ENCODE measurements at regions not wholly inside any gene's neighbourhood (a gene's known extent, or its start where the extent isn't known, plus 50 kb on each side); places are given as distances from the start of the nearest gene placed in this dataset.
"Not testable (repeated sequence)": the region's sequence is repeated elsewhere in the genome, so short reads cannot be mapped to it uniquely, and the experiment has no call there.

GRCh38 chr15:81875717-81876116 lies 170.1 kb downstream of the MEX3B start:
- ATAC-seq; H3K4me1 ChIP-seq; FAIRE-seq; POLR2A ChIA-PET; DNase-seq (ENCODE audit: low read depth in 1 of 2, low spot score in 1 of 2); H3K4me3 ChIP-seq; H3K27ac ChIP-seq; H3K9me3 ChIP-seq; CTCF ChIA-PET; H3K4me2 ChIP-seq: not testable (repeated sequence)
- WGBS (ENCODE audit: missing lambda C conversion rate): 27% methylated on average over 1 of the region's 1 CpG

DNA sequence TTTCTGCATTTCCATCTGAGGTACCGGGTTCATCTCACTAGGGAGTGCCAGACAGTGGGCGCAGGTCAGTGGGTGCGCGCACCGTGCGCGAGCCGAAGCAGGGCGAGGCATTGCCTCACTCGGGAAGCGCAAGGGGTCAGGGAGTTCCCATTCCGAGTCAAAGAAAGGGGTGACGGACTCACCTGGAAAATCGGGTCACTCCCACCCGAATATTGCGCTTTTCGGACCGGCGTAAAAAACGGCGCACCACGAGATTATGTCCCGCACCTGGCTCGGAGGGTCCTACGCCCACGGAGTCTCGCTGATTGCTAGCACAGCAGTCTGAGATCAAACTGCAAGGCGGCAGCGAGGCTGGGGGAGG lies 175.1 kb downstream of the MEX3B start:
- H3K27ac ChIP-seq; FAIRE-seq; POLR2A ChIA-PET; H3K9me3 ChIP-seq; CTCF ChIA-PET; DNase-seq (ENCODE audit: low read depth in 1 of 2, low spot score in 1 of 2); H3K4me3 ChIP-seq; H3K4me2 ChIP-seq; H3K4me1 ChIP-seq; ATAC-seq: not testable (repeated sequence)
- 61% methylated on average over 15 of the region's 29 CpGs for WGBS (ENCODE audit: missing lambda C conversion rate)

DNA sequence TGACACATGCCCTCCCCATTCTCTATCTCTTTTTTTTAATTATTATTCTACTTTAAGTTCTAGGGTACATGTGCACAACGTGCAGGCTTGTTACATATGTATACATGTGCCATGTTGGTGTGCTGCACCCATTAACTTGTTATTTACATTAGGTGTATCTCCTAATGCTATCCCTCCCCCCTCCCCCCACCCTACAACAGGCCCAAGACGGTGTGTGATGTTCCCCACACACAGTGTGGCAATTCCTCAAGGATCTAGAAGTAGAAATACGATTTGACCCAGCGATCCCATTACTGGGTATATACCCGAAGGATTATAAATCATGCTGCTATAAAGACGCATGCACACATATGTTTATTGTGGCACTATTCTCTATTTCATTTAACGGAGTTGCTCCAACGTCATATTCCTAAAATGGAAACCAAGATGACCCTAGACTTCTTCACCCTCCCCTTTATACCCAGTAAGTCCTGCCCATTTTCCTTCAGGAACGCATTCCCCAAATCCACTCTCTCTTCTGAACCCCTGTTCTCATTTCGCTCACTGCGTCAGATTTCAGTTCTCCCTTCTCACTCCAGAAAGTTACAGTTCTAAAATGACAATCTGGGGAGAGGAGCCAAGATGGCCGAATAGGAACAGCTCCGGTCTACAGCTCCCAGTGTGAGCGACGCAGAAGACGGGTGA lies 175.6 kb downstream of the MEX3B start:
- H3K27ac ChIP-seq; ATAC-seq; H3K4me1 ChIP-seq; H3K9me3 ChIP-seq; DNase-seq (ENCODE audit: low read depth in 1 of 2, low spot score in 1 of 2); CTCF ChIA-PET; POLR2A ChIA-PET; H3K4me2 ChIP-seq; FAIRE-seq; H3K4me3 ChIP-seq: not testable (repeated sequence)
- 50% methylated on average over 16 of the region's 16 CpGs for WGBS (ENCODE audit: missing lambda C conversion rate)

GRCh38 chr15:81869161-81869954 lies 176.5 kb downstream of the MEX3B start:
- no peaks in the 10 kb centered on the region for H3K9me3 ChIP-seq
- H3K27ac ChIP-seq: no peak overlapping the region

DNA sequence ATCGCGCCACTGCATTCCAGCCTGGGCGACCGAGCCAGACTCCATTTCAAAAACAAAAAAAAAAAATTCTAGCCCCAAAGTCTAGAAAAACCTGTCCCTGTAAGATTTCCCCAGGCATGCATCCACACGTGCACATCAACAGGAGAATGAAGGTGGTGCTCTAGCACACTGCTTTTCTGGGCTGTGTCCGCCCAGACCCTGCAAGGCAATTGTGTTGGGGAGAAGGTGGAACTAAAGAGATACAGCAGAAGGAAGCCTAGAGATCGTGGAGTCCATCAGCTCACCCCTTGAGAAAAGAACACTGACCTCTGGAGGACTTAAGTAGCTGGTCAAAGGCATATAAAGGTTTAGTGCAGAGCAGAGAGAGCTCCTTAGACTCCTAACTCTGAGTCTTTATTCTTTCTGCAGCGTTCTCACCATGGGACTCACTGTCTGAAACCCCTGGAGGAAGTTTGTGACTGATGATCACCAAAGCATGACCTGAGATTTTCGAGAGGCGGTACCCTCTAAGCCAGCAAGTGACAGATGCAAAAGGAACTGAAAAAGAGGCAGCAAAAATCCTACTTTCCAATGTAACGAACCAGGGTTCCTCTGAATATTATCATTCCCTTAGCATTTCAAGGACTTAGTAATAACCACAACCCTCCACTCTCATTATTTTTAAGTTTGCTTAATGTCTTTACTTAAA lies 179.8 kb downstream of the MEX3B start:
- FAIRE-seq (no peak), DNase-seq (ENCODE audit: low read depth in 1 of 2, low spot score in 1 of 2) (no peak), ATAC-seq (no peak)
- POLR2A ChIA-PET: no interaction called here
- WGBS (ENCODE audit: missing lambda C conversion rate): 37% methylated on average over 11 of the region's 11 CpGs
- no peaks in the 10 kb centered on the region for H3K9me3 ChIP-seq
- H3K27ac ChIP-seq: no peak overlapping the region
- no peak overlapping the region for H3K4me2 ChIP-seq
- H3K4me3 ChIP-seq: no peak overlapping the region
- CTCF ChIA-PET: no interaction called here
- no peaks in the 10 kb centered on the region for H3K4me1 ChIP-seq
- TF ChIP-seq FOSL2 (IDR thresholded peaks at IDR 0.05) (no peak), FOSL2 (CRISPR knock-in tag; IDR thresholded peaks at IDR 0.05) (no peak), PBX3 (IDR thresholded peaks at IDR 0.05) (no peak), KDM1A (IDR thresholded peaks at IDR 0.05; ENCODE audit: low read depth) (no peak), ZC3H11A (IDR thresholded peaks at IDR 0.05) (no peak), SMC3 (IDR thresholded peaks at IDR 0.05) (no peak), HOXA7 (CRISPR knock-in tag; IDR thresholded peaks at IDR 0.05) (no peak), PHF8 (IDR thresholded peaks at IDR 0.05; ENCODE audit: borderline replicate concordance, low read depth) (no peak), BHLHE40 (IDR thresholded peaks at IDR 0.05; ENCODE audit: low read depth, low read length) (no peak), POLR2A (IDR thresholded peaks at IDR 0.05; ENCODE audit: low read length) (no peak), HOXB5 (CRISPR knock-in tag; IDR thresholded peaks at IDR 0.05) (no peak), REST (IDR thresholded peaks at IDR 0.05) (no peak), E2F6 (IDR thresholded peaks at IDR 0.05; ENCODE audit: borderline replicate concordance, low read depth) (no peak)
- TF ChIP-seq, protein P1, sequence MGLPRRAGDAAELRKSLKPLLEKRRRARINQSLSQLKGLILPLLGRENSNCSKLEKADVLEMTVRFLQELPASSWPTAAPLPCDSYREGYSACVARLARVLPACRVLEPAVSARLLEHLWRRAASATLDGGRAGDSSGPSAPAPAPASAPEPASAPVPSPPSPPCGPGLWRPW (IDR thresholded peaks at IDR 0.05): no peak

More at GRCh38 chr15:81869161-81869954, 176.5 kb downstream of the MEX3B start:
- TF ChIP-seq RFX5 (IDR thresholded peaks at IDR 0.05): no peak
- TF ChIP-seq RARB (CRISPR knock-in tag; IDR thresholded peaks at IDR 0.05): no peak
- TF ChIP-seq GATA3 (IDR thresholded peaks at IDR 0.05; ENCODE audit: borderline replicate concordance): no peak
- no peak for TF ChIP-seq ZNF302 (CRISPR knock-in tag; IDR thresholded peaks at IDR 0.05)
- TF ChIP-seq POLR2A (IDR thresholded peaks at IDR 0.05; ENCODE audit: low read length): no peak
- TF ChIP-seq EHF (CRISPR knock-in tag; IDR thresholded peaks at IDR 0.05): no peak
- TF ChIP-seq, protein P2, sequence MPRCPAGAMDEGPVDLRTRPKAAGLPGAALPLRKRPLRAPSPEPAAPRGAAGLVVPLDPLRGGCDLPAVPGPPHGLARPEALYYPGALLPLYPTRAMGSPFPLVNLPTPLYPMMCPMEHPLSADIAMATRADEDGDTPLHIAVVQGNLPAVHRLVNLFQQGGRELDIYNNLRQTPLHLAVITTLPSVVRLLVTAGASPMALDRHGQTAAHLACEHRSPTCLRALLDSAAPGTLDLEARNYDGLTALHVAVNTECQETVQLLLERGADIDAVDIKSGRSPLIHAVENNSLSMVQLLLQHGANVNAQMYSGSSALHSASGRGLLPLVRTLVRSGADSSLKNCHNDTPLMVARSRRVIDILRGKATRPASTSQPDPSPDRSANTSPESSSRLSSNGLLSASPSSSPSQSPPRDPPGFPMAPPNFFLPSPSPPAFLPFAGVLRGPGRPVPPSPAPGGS (IDR thresholded peaks at IDR 0.05): no peak
- DNase-seq (ENCODE audit: low read depth in 1 of 2, low spot score in 1 of 2) (no peak), FAIRE-seq (no peak), ATAC-seq (no peak)
- CTCF ChIA-PET: interaction anchor here (0.6 kb wide), 1 partner anchor 55 kb away, joined by 3 read pairs; no protein-coding TSS in a partner anchor
- WGBS (ENCODE audit: missing lambda C conversion rate): 17% methylated on average over 10 of the region's 10 CpGs
- Histone ChIP-seq H3K4me1 (no peaks in the 10 kb centered on the region), H3K4me2 (no peak overlapping the region), H3K4me3 (no peak overlapping the region)
- POLR2A ChIA-PET: no interaction called here

Measured in A549 (cell line).